Bronchial epithelial cell (primary cell): ENCODE measurements at regions not wholly inside any gene's neighbourhood (a gene's known extent, or its start where the extent isn't known, plus 50 kb on each side); places are given as distances from the start of the nearest gene placed in this dataset.

ENCODE experiments used
- DNase-seq: peaks from one replicate; pipeline ENCODE4 v3.0.0-alpha.2; 2010; ENCODE audit warnings: low read depth
- FAIRE-seq: peaks from 2 replicates; lab custom pipeline; 2011; peaks lifted over from hg19 to GRCh38; lab: Jason Lieb, UNC
- H3K27me3 ChIP-seq: 2 replicates; pipeline ENCODE4 v1.5.1; 2011; ENCODE audit warnings: low read length; ENCODE audit not compliant: control insufficient read depth, insufficient read depth
- H3K36me3 ChIP-seq: 2 replicates; pipeline ENCODE4 v1.5.1; 2011; ENCODE audit warnings: low read length; ENCODE audit not compliant: control insufficient read depth, insufficient read depth
- H3K4me3 ChIP-seq: 2 replicates; pipeline ENCODE4 v1.5.1; 2011; ENCODE audit warnings: mild to moderate bottlenecking, low read depth, low read length, control low read depth
- CTCF ChIP-seq: IDR thresholded peaks from 2 replicates; pipeline ENCODE4 v1.5.1; 2011; ENCODE audit warnings: mild to moderate bottlenecking, moderate library complexity, low read length, control low read depth, inconsistent platforms; ENCODE audit not compliant: insufficient read depth, severe bottlenecking

DNA sequence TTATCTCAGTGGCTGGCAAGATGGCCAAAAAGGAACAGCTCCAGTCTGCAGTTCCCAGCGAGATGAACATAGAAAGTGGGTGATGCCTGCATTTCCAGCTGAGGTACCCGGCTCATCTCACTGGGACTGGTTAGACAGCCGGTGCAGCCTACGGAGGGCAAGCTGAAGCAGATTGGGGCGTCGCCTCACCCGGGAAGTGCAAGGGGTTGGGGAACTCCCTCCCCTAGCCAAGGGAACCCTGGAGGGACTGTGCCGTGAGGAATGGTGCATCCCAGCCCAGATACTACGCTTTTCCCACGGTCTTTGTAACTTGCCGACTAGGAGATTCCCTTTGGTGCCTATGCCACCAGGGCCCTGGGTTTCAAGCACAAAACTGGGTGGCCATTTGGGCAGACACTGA lies 324.7 kb downstream of the GJA1 start:
- H3K4me3 ChIP-seq: no peak overlapping the region
- no peaks in the 10 kb centered on the region for H3K36me3 ChIP-seq
- no peaks in the 10 kb centered on the region for H3K27me3 ChIP-seq
- FAIRE-seq (no peak), DNase-seq (no peak)
- TF ChIP-seq CTCF: no peak

DNA sequence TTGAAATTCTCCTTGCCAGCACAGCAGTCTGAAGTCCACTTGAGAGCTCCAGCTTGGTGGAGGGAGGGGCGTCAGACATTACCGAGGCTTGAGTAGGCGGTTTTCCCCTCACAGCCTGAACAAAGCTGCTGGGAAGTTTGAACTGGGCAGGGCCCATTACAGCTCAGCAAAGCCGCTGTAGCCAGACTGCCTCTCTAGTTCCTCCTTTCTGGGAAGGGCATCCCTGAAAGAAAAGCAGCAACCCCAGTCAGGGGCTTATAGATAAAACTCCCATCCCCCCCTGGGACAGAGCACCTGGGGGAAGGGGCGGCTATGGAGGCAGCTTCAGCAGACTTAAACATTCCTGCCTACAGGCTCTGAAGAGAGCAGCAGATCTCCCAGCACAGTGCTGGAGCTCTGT lies 325.3 kb downstream of the GJA1 start:
- Histone ChIP-seq H3K27me3 (no peaks in the 10 kb centered on the region), H3K4me3 (no peak overlapping the region), H3K36me3 (no peaks in the 10 kb centered on the region)
- TF ChIP-seq CTCF: no peak
- no peak for DNase-seq
- FAIRE-seq: no peak

DNA sequence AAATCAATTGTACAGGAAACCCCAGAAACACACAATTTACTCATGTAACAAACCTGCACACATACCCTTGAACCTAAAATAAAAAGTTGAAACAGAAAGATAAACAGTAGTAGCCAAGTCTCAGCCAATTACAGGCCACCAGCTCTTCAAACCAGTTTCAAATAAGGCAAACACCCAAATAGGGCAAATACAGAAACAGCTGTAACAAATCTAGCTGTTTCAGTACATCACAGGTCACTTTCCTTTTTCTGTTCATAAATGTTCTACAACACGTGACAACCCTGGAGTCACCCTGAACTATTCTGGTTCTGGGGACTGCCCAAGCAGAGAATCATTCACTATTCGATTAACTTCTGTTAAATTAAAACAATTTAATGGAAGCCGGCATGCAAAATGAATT lies 329.0 kb downstream of the GJA1 start:
- no peak for FAIRE-seq

GRCh38 chr6:121765060-121765459 lies 329.6 kb downstream of the GJA1 start:
- FAIRE-seq (no peak), DNase-seq (no peak)

More for the DNA sequence above, 329.0 kb downstream of the GJA1 start:
- no peak for DNase-seq
- no peaks in the 10 kb centered on the region for H3K27me3 ChIP-seq
- TF ChIP-seq CTCF: no peak
- no peaks in the 10 kb centered on the region for H3K36me3 ChIP-seq
- H3K4me3 ChIP-seq: no peak overlapping the region

GRCh38 chr6:121767211-121767610 lies 331.8 kb downstream of the GJA1 start:
- Histone ChIP-seq H3K36me3 (no peaks in the 10 kb centered on the region), H3K4me3 (no peak overlapping the region), H3K27me3 (no peaks in the 10 kb centered on the region)
- no peak for TF ChIP-seq CTCF
- FAIRE-seq: no peak
- DNase-seq: no peak

More at GRCh38 chr6:121765060-121765459, 329.6 kb downstream of the GJA1 start:
- Histone ChIP-seq H3K36me3 (no peaks in the 10 kb centered on the region), H3K4me3 (no peak overlapping the region), H3K27me3 (no peaks in the 10 kb centered on the region)
- TF ChIP-seq CTCF: no peak

DNA sequence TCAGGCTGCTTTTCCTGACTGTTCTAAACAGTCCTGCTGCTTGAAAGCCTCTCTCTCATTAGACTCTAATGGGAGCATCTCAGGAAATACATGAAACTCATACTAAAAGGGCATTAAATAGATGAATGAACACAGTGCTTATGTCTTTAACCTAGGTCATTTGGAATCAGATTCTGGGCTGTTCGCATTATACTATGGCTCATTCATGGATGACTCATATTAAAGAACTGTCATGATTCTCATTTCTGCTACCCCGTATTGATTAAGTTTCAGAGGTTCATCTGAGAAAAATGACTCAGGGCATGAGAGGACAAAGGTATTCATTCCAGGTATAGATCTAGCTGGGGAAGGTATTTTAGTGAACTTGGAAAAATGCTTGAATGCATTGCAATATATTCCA lies 335.5 kb downstream of the GJA1 start:
- H3K27me3 ChIP-seq: no peaks in the 10 kb centered on the region
- H3K4me3 ChIP-seq: no peak overlapping the region
- FAIRE-seq (no peak), DNase-seq (peak; percentile 71)
- H3K36me3 ChIP-seq: no peaks in the 10 kb centered on the region
- no peak for TF ChIP-seq CTCF
